MCF 10A (cell line): ENCODE measurements at regions not wholly inside any gene's neighbourhood (a gene's known extent, or its start where the extent isn't known, plus 50 kb on each side); places are given as distances from the start of the nearest gene placed in this dataset.

Source experiments
- BruUV-seq: library from RNA; stranded (reverse); fragments of 400-500 nt; replicated peaks from 2 replicates; lab custom pipeline; 2021; lab: Mats Ljungman, UMichigan
- CTCF ChIA-PET: fragments of 300-600 bp; sonication (Branson Sonifier 250); formaldehyde crosslinking; extraction: SDS; loops from one replicate; lab custom pipeline; 2021; ENCODE audit warnings: antibody characterized with exemption, inconsistent platforms; lab: Yijun Ruan, JAX
- POLR2A ChIA-PET: fragments of 300-600, 350-650 bp; sonication (Branson Sonifier 250); formaldehyde crosslinking; extraction: SDS; loops from one replicate; lab custom pipeline; 2020; ENCODE audit warnings: antibody characterized with exemption, inconsistent platforms; lab: Yijun Ruan, JAX
- DNase-seq: peaks from one replicate; pipeline ENCODE4 v3.0.0-alpha.2; 2018; ENCODE audit not compliant: unreplicated experiment
- H3K27ac Mint-ChIP-seq: one replicate; pipeline ENCODE4 v1.8.0; 2022; ENCODE audit warnings: mild to moderate bottlenecking, low read depth, mixed read lengths; ENCODE audit not compliant: unreplicated experiment
- H3K27me3 Mint-ChIP-seq: one replicate; pipeline ENCODE4 v1.8.0; 2022; ENCODE audit warnings: mixed read lengths; ENCODE audit not compliant: insufficient read depth, unreplicated experiment
- H3K36me3 Mint-ChIP-seq: one replicate; pipeline ENCODE4 v1.8.0; 2022; ENCODE audit warnings: mild to moderate bottlenecking, moderate library complexity, mixed read lengths; ENCODE audit not compliant: insufficient read depth, unreplicated experiment
- H3K4me1 Mint-ChIP-seq: one replicate; pipeline ENCODE4 v1.8.0; 2022; ENCODE audit warnings: mixed read lengths; ENCODE audit not compliant: insufficient read depth, unreplicated experiment
- H3K4me3 Mint-ChIP-seq: one replicate; pipeline ENCODE4 v1.8.0; 2022; ENCODE audit warnings: mild to moderate bottlenecking, moderate library complexity, mixed read lengths; ENCODE audit not compliant: unreplicated experiment
- H3K9me3 Mint-ChIP-seq: one replicate; pipeline ENCODE4 v1.8.0; 2022; ENCODE audit warnings: mixed read lengths; ENCODE audit not compliant: unreplicated experiment
- CTCF ChIP-seq: fragments of 200-600 bp; IDR thresholded peaks from one replicate; pipeline ENCODE4 v1.8.0; 2022; ENCODE audit warnings: antibody characterized with exemption, mild to moderate bottlenecking; ENCODE audit not compliant: unreplicated experiment
- intact Hi-C: fragments of 100-400 bp; cut with micrococcal nuclease; formaldehyde crosslinking; loops from 2 replicates; pipeline ENCODE4 v1.14.1; 2022

GRCh38 chr10:31190488-31190887, 128.5 kb upstream of the ZEB1 start:
- DNase-seq: no peak
- BruUV-seq: no TSS peak
- no peaks in the 10 kb centered on the region for H3K36me3 Mint-ChIP-seq
- TF ChIP-seq CTCF: no peak
- ChIA-PET POLR2A (interaction anchor here (0.5 kb wide), 1 partner anchor 27 kb away, joined by 3 read pairs; no protein-coding TSS in a partner anchor), CTCF (no interaction called here)
- H3K4me3 Mint-ChIP-seq: no peak overlapping the region
- H3K27me3 Mint-ChIP-seq: no peaks in the 10 kb centered on the region
- no peaks in the 10 kb centered on the region for H3K9me3 Mint-ChIP-seq
- H3K4me1 Mint-ChIP-seq: peaks cover 5% of the 10 kb centered on the region
- intact Hi-C loops: no loop called here
- H3K27ac Mint-ChIP-seq: peak overlapping the region; percentile 34

- intact Hi-C loops: no loop called here
- no peaks in the 10 kb centered on the region for H3K27me3 Mint-ChIP-seq
Measured at GRCh38 chr10:31192475-31192874, 126.5 kb upstream of the ZEB1 start.

GRCh38 chr10:31194986-31195385, 124.0 kb upstream of the ZEB1 start:
- DNase-seq: peak; percentile 8
- no peak overlapping the region for H3K27ac Mint-ChIP-seq
- no peak for TF ChIP-seq CTCF
- intact Hi-C loops: no loop called here
- BruUV-seq: no TSS peak
- H3K4me3 Mint-ChIP-seq: no peak overlapping the region
- no peaks in the 10 kb centered on the region for H3K36me3 Mint-ChIP-seq
- H3K27me3 Mint-ChIP-seq: no peaks in the 10 kb centered on the region
- ChIA-PET CTCF (no interaction called here), POLR2A (no interaction called here)
- H3K9me3 Mint-ChIP-seq: no peaks in the 10 kb centered on the region
- H3K4me1 Mint-ChIP-seq: peaks cover 5% of the 10 kb centered on the region

More at GRCh38 chr10:31192475-31192874, 126.5 kb upstream of the ZEB1 start:
- H3K9me3 Mint-ChIP-seq: no peaks in the 10 kb centered on the region
- no peak for DNase-seq
- H3K27ac Mint-ChIP-seq: no peak overlapping the region
- ChIA-PET CTCF (interaction anchor here (0.7 kb wide), 1 partner anchor 159 kb away, joined by 3 read pairs; no protein-coding TSS in a partner anchor), POLR2A (no interaction called here)
- BruUV-seq: no TSS peak
- H3K4me1 Mint-ChIP-seq: peaks cover 5% of the 10 kb centered on the region
- H3K36me3 Mint-ChIP-seq: no peaks in the 10 kb centered on the region
- H3K4me3 Mint-ChIP-seq: no peak overlapping the region
- TF ChIP-seq CTCF: no peak

- H3K27me3 Mint-ChIP-seq: no peaks in the 10 kb centered on the region
- ChIA-PET POLR2A (no interaction called here), CTCF (no interaction called here)
- peaks cover under 1% of the 10 kb centered on the region for H3K4me1 Mint-ChIP-seq
- intact Hi-C loops: no loop called here
- no peaks in the 10 kb centered on the region for H3K36me3 Mint-ChIP-seq
- no peak for DNase-seq
- no TSS peak for BruUV-seq
- TF ChIP-seq CTCF: no peak
- no peak overlapping the region for H3K27ac Mint-ChIP-seq
- H3K9me3 Mint-ChIP-seq: no peaks in the 10 kb centered on the region
- no peak overlapping the region for H3K4me3 Mint-ChIP-seq
Measured at GRCh38 chr10:31197886-31198285, 121.1 kb upstream of the ZEB1 start.
